MM.1S (cell line): ENCODE measurements at regions not wholly inside any gene's neighbourhood (a gene's known extent, or its start where the extent isn't known, plus 50 kb on each side); places are given as distances from the start of the nearest gene placed in this dataset.
"Not testable (repeated sequence)": the region's sequence is repeated elsewhere in the genome, so short reads cannot be mapped to it uniquely, and the experiment has no call there.

Experiments
- DNase-seq: peaks from one replicate; pipeline ENCODE4 v3.0.0-alpha.2; 2015
- H2AFZ ChIP-seq: fragments of 300-600 bp; sonication (generic); 2 replicates; pipeline ENCODE4 v1.6.0; 2016; ENCODE audit warnings: antibody characterized with exemption, low read length
- H3F3A ChIP-seq: fragments of 300-600 bp; sonication (generic); 2 replicates; pipeline ENCODE4 v1.6.1; 2016; ENCODE audit warnings: mild to moderate bottlenecking, antibody characterized with exemption, low read length, moderate library complexity, mixed read lengths; ENCODE audit not compliant: insufficient read depth
- H3K27ac ChIP-seq: fragments of 300-600 bp; sonication (generic); 2 replicates; pipeline ENCODE4 v1.5.1; 2016; ENCODE audit warnings: mild to moderate bottlenecking, low read length
- H3K27me3 ChIP-seq: fragments of 300-600 bp; sonication (generic); replicated peaks from 2 replicates; pipeline ENCODE4 v1.6.0; 2016; ENCODE audit warnings: low read length; ENCODE audit not compliant: insufficient read depth
- H3K36me3 ChIP-seq: fragments of 300-600 bp; sonication (generic); replicated peaks from 2 replicates; pipeline ENCODE4 v1.6.1; 2016; ENCODE audit warnings: mild to moderate bottlenecking, low read length, mixed read lengths; ENCODE audit not compliant: insufficient read depth
- H3K4me1 ChIP-seq: fragments of 300-600 bp; sonication (generic); 2 replicates; pipeline ENCODE4 v1.6.1; 2016; ENCODE audit warnings: low read length, mixed read lengths
- H3K4me2 ChIP-seq: fragments of 300-600 bp; sonication (generic); 2 replicates; pipeline ENCODE4 v1.6.0; 2016; ENCODE audit warnings: low read depth, low read length
- H3K4me3 ChIP-seq: fragments of 300-600 bp; sonication (generic); 2 replicates; pipeline ENCODE4 v1.5.1; 2016; ENCODE audit warnings: low read length, mixed read lengths
- H3K79me2 ChIP-seq: fragments of 300-600 bp; sonication (generic); 2 replicates; pipeline ENCODE4 v1.6.1; 2016; ENCODE audit warnings: mixed run types, low read length, mixed read lengths
- H3K9ac ChIP-seq: fragments of 300-600 bp; sonication (generic); 2 replicates; pipeline ENCODE4 v1.6.1; 2016; ENCODE audit warnings: low read length, mixed read lengths
- H3K9me2 ChIP-seq: fragments of 300-600 bp; sonication (generic); replicated peaks from 2 replicates; pipeline ENCODE4 v1.6.1; 2016; ENCODE audit warnings: mild to moderate bottlenecking, low read length, mixed read lengths; ENCODE audit not compliant: insufficient read depth
- H3K9me3 ChIP-seq: fragments of 300-600 bp; sonication (generic); replicated peaks from 2 replicates; pipeline ENCODE4 v1.6.1; 2016; ENCODE audit warnings: mild to moderate bottlenecking, low read length, mixed read lengths; ENCODE audit not compliant: insufficient read depth
- H4K20me1 ChIP-seq: fragments of 300-600 bp; sonication (generic); 2 replicates; pipeline ENCODE4 v1.6.1; 2016; ENCODE audit warnings: mild to moderate bottlenecking, low read length, moderate library complexity, mixed read lengths; ENCODE audit not compliant: insufficient read depth
- EZH2 ChIP-seq: fragments of 300-600 bp; sonication (generic); optimal IDR thresholded peaks from 2 replicates; pipeline ENCODE3; 2017; ENCODE audit warnings: low read depth, mild to moderate bottlenecking, antibody characterized with exemption, low read length, mixed read lengths
- EZH2phosphoT487 ChIP-seq: fragments of 300-600 bp; sonication (generic); IDR thresholded peaks from 2 replicates; pipeline ENCODE4 v1.6.1; 2018; ENCODE audit warnings: antibody characterized with exemption, low read length
- TF ChIP-seq, protein P1 (sequence below): fragments of 300-600 bp; sonication (generic); IDR thresholded peaks from 2 replicates; pipeline ENCODE4 v1.5.1; 2016; ENCODE audit warnings: antibody characterized with exemption, low read length, mixed read lengths

DNA sequence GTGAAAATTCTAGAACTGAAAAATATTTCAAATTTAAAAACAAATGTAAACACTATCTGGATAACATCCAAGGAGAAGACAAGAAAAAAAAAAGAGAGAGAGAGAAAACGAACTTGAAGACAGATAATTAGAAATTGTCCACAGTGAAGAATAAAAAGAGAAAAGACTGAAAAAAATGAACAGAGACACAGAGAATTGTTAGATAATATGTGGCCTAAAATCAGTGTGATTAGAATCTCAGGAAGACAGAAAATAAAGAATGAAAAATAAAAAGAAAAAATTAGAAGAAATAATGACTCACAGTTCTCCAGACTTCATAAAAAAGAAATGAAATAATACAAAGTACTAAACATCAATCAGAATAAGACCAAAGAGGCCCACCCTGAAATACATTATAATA, 1209.3 kb downstream of the FSCB start:
- H3K36me3 ChIP-seq = no peaks in the 10 kb centered on the region
- H3K27me3 ChIP-seq = no peaks in the 10 kb centered on the region
- H3K9me2 ChIP-seq = no peaks in the 10 kb centered on the region
- no peaks in the 10 kb centered on the region for H3K4me1 ChIP-seq
- TF ChIP-seq EZH2phosphoT487 (no peak), EZH2 (no peak)
- TF ChIP-seq, protein P1, sequence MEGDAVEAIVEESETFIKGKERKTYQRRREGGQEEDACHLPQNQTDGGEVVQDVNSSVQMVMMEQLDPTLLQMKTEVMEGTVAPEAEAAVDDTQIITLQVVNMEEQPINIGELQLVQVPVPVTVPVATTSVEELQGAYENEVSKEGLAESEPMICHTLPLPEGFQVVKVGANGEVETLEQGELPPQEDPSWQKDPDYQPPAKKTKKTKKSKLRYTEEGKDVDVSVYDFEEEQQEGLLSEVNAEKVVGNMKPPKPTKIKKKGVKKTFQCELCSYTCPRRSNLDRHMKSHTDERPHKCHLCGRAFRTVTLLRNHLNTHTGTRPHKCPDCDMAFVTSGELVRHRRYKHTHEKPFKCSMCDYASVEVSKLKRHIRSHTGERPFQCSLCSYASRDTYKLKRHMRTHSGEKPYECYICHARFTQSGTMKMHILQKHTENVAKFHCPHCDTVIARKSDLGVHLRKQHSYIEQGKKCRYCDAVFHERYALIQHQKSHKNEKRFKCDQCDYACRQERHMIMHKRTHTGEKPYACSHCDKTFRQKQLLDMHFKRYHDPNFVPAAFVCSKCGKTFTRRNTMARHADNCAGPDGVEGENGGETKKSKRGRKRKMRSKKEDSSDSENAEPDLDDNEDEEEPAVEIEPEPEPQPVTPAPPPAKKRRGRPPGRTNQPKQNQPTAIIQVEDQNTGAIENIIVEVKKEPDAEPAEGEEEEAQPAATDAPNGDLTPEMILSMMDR = no peak
- H3K27ac ChIP-seq = no peak overlapping the region
- H4K20me1 ChIP-seq = no peaks in the 10 kb centered on the region
- H3K4me3 ChIP-seq = no peak overlapping the region
- H3F3A ChIP-seq = no peaks in the 10 kb centered on the region
- no peak overlapping the region for H2AFZ ChIP-seq
- no peak for DNase-seq
- no peaks in the 10 kb centered on the region for H3K9me3 ChIP-seq
- H3K9ac ChIP-seq = no peak overlapping the region
- H3K4me2 ChIP-seq = no peak overlapping the region
- H3K79me2 ChIP-seq = no peaks in the 10 kb centered on the region

GRCh38 chr14:43296061-43296460, 1211.0 kb downstream of the FSCB start:
- not testable (repeated sequence) for H3K4me1 ChIP-seq, H3K4me2 ChIP-seq, H2AFZ ChIP-seq, H3K27ac ChIP-seq, H3F3A ChIP-seq, H3K36me3 ChIP-seq, H3K9me2 ChIP-seq, H3K79me2 ChIP-seq, H3K4me3 ChIP-seq, DNase-seq, H3K27me3 ChIP-seq, H4K20me1 ChIP-seq, H3K9me3 ChIP-seq, H3K9ac ChIP-seq

- Histone ChIP-seq H4K20me1 (no peaks in the 10 kb centered on the region), H3K9me2 (no peaks in the 10 kb centered on the region), H3K9me3 (no peaks in the 10 kb centered on the region), H3K4me3 (no peak overlapping the region), H3K36me3 (no peaks in the 10 kb centered on the region), H3K79me2 (no peaks in the 10 kb centered on the region), H2AFZ (no peak overlapping the region), H3K4me2 (no peak overlapping the region), H3K4me1 (no peaks in the 10 kb centered on the region), H3K27me3 (no peaks in the 10 kb centered on the region), H3F3A (no peaks in the 10 kb centered on the region), H3K27ac (no peak overlapping the region), H3K9ac (no peak overlapping the region)
- TF ChIP-seq, protein P1 = no peak
- DNase-seq = no peak
Observed at GRCh38 chr14:43285575-43285974, 1221.5 kb downstream of the FSCB start.

DNA sequence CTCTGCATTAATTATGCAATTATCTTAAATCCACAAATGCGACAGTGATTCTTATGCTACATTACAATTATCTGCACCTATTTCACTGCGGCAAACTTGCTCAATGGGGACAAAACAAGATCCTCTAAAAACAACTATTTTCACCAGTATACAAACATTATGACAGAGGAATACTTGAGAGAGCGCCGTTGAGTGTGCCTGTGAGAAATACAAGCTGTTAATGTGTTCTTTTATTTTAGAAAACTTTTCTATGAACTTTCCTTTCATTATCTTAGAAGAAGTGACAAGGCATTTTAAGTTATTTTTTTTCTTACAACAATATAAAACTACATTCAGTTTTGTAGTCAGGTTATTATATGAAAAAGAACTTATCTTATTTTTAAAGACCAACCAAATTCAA, 1247.0 kb downstream of the FSCB start:
- Histone ChIP-seq H3K4me1 (no peaks in the 10 kb centered on the region), H3K27ac (no peak overlapping the region), H4K20me1 (no peaks in the 10 kb centered on the region), H3K9me2 (no peaks in the 10 kb centered on the region), H3K9me3 (no peaks in the 10 kb centered on the region), H3F3A (no peaks in the 10 kb centered on the region), H3K27me3 (no peaks in the 10 kb centered on the region), H2AFZ (no peak overlapping the region), H3K4me3 (no peak overlapping the region), H3K79me2 (no peaks in the 10 kb centered on the region), H3K4me2 (no peak overlapping the region), H3K9ac (no peak overlapping the region), H3K36me3 (no peaks in the 10 kb centered on the region)
- DNase-seq = no peak
- TF ChIP-seq EZH2phosphoT487 (no peak), EZH2 (no peak)
- TF ChIP-seq, protein P1 = no peak
